Neural progenitor cell (in vitro differentiated cells): ENCODE measurements at regions not wholly inside any gene's neighbourhood (a gene's known extent, or its start where the extent isn't known, plus 50 kb on each side); places are given as distances from the start of the nearest gene placed in this dataset.

ENCODE experiments used
- DNase-seq: peaks from one replicate; pipeline ENCODE4 v3.0.0-alpha.2; 2016; ENCODE audit warnings: low spot score
- H2AFZ ChIP-seq: fragments of 200-600 bp; sonication (generic); replicated peaks from 2 replicates; pipeline ENCODE4 v1.6.1; 2016; ENCODE audit warnings: antibody characterized with exemption
- H3F3A ChIP-seq: fragments of 200-600 bp; sonication (generic); 2 replicates; pipeline ENCODE4 v1.6.1; 2016; ENCODE audit warnings: antibody characterized with exemption, low read depth
- H3K27ac ChIP-seq: fragments of 200-600 bp; sonication (generic); 2 replicates; pipeline ENCODE4 v1.5.1; 2016; ENCODE audit warnings: mild to moderate bottlenecking
- H3K27me3 ChIP-seq: fragments of 200-600 bp; sonication (generic); 2 replicates; pipeline ENCODE4 v1.6.1; 2016; ENCODE audit warnings: mild to moderate bottlenecking, moderate library complexity
- H3K36me3 ChIP-seq: fragments of 200-600 bp; sonication (generic); 2 replicates; pipeline ENCODE4 v1.5.1; 2016
- H3K4me1 ChIP-seq: fragments of 200-600 bp; sonication (generic); 2 replicates; pipeline ENCODE4 v1.6.1; 2016; ENCODE audit warnings: mixed run types
- H3K4me2 ChIP-seq: fragments of 200-600 bp; sonication (generic); 2 replicates; pipeline ENCODE4 v1.6.1; 2016
- H3K4me3 ChIP-seq: fragments of 200-600 bp; sonication (generic); 2 replicates; pipeline ENCODE4 v1.5.1; 2016
- H3K79me2 ChIP-seq: fragments of 200-600 bp; sonication (generic); 2 replicates; pipeline ENCODE4 v1.6.1; 2016; ENCODE audit warnings: low read depth
- H3K9ac ChIP-seq: fragments of 200-600 bp; sonication (generic); 2 replicates; pipeline ENCODE4 v1.6.1; 2016
- H3K9me3 ChIP-seq: fragments of 200-600 bp; sonication (generic); 2 replicates; pipeline ENCODE4 v1.5.1; 2016; ENCODE audit warnings: low read depth
- H4K20me1 ChIP-seq: fragments of 200-600 bp; sonication (generic); 2 replicates; pipeline ENCODE4 v1.6.1; 2016; ENCODE audit warnings: low read depth
- H3K27ac Mint-ChIP-seq: 3 replicates; pipeline ENCODE4 v1.8.0; 2021; ENCODE audit warnings: mixed read lengths
- H3K27me3 Mint-ChIP-seq: 2 replicates; pipeline ENCODE4 v1.8.0; 2022; ENCODE audit warnings: low read depth, mild to moderate bottlenecking, inconsistent platforms, moderate library complexity, mixed read lengths; ENCODE audit not compliant: insufficient read depth
- H3K36me3 Mint-ChIP-seq: 3 replicates; pipeline ENCODE4 v1.8.0; 2021; ENCODE audit warnings: mixed read lengths
- H3K4me1 Mint-ChIP-seq: 3 replicates; pipeline ENCODE4 v1.8.0; 2021; ENCODE audit warnings: mixed read lengths
- H3K4me3 Mint-ChIP-seq: 3 replicates; pipeline ENCODE4 v1.8.0; 2021; ENCODE audit warnings: mild to moderate bottlenecking, moderate library complexity, mixed read lengths
- H3K9me3 Mint-ChIP-seq: 3 replicates; pipeline ENCODE4 v1.8.0; 2020; ENCODE audit warnings: mixed read lengths
- CTCF ChIP-seq: fragments of 200-600 bp; sonication (generic); IDR thresholded peaks from 2 replicates; pipeline ENCODE4 v1.5.1; 2017; ENCODE audit warnings: antibody characterized with exemption, mild to moderate bottlenecking
- EZH2 ChIP-seq: fragments of 200-600 bp; sonication (generic); IDR thresholded peaks from 2 replicates; pipeline ENCODE4 v1.6.1; 2017; ENCODE audit warnings: antibody characterized with exemption, mild to moderate bottlenecking, moderate library complexity
- EZH2phosphoT487 ChIP-seq: fragments of 200-600 bp; sonication (generic); IDR thresholded peaks from 2 replicates; pipeline ENCODE4 v1.6.1; 2017; ENCODE audit warnings: antibody characterized with exemption

GRCh38 chr11:21948876-21949275 lies 244.0 kb upstream of the ANO5 start:
- Histone ChIP-seq H4K20me1 (no peaks in the 10 kb centered on the region), H3K9me3 (no peaks in the 10 kb centered on the region), H3K4me2 (no peak overlapping the region), H3K27ac (no peak overlapping the region), H3K36me3 (no peaks in the 10 kb centered on the region), H3K9ac (no peak overlapping the region), H3F3A (no peaks in the 10 kb centered on the region), H3K4me1 (no peaks in the 10 kb centered on the region), H3K4me3 (no peak overlapping the region), H3K79me2 (no peaks in the 10 kb centered on the region), H3K27me3 (no peaks in the 10 kb centered on the region), H2AFZ (no peak overlapping the region)
- Mint-ChIP-seq H3K9me3 (no peaks in the 10 kb centered on the region), H3K4me1 (no peaks in the 10 kb centered on the region), H3K4me3 (no peak overlapping the region), H3K36me3 (no peaks in the 10 kb centered on the region), H3K27me3 (no peaks in the 10 kb centered on the region), H3K27ac (no peak overlapping the region)
- no peak for DNase-seq
- TF ChIP-seq EZH2 (no peak), EZH2phosphoT487 (no peak), CTCF (no peak)

DNA sequence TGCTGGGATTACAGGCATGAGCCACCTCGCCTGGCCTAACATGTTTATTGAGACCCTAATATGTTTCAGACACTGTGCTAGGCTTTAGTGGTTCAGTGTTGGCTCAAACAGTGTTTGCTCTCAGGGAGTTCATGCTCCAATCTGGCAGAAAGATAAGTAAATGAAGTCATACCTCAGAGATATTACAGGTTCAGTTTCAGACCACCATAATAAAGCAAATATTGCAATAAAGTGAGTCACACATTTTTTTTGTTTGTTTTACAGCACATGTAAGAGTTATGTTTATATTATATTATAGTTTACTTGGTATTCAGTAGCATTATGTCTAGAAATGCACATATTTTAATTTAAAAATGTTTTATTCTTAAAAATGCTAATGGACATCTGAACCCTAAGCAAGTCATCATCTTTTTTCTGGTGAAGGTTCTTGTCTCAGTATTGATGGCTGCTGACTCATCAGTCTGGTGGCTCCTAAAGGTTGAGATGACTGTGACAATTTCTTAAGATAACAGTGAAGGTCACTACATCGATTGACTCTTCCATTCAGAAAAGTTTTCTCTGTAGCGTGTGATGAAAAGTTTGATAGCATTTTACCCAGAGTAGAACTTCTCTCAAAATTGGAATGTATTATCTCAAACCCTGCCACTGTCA lies 243.0 kb upstream of the ANO5 start:
- no peak overlapping the region for H3K9ac ChIP-seq
- H3K4me3 Mint-ChIP-seq = no peak overlapping the region
- no peaks in the 10 kb centered on the region for H3K27me3 ChIP-seq
- H3K4me1 ChIP-seq = no peaks in the 10 kb centered on the region
- no peaks in the 10 kb centered on the region for H3K9me3 Mint-ChIP-seq
- no peaks in the 10 kb centered on the region for H3K36me3 ChIP-seq
- no peak overlapping the region for H3K27ac Mint-ChIP-seq
- H3K4me2 ChIP-seq = no peak overlapping the region
- H3K27ac ChIP-seq = no peak overlapping the region
- no peaks in the 10 kb centered on the region for H3F3A ChIP-seq
- H2AFZ ChIP-seq = no peak overlapping the region
- no peaks in the 10 kb centered on the region for H3K79me2 ChIP-seq
- TF ChIP-seq EZH2 (no peak), EZH2phosphoT487 (no peak), CTCF (no peak)
- H3K4me1 Mint-ChIP-seq = no peaks in the 10 kb centered on the region
- H3K36me3 Mint-ChIP-seq = no peaks in the 10 kb centered on the region
- H3K27me3 Mint-ChIP-seq = no peaks in the 10 kb centered on the region
- no peak for DNase-seq
- no peaks in the 10 kb centered on the region for H4K20me1 ChIP-seq
- no peak overlapping the region for H3K4me3 ChIP-seq
- no peaks in the 10 kb centered on the region for H3K9me3 ChIP-seq

- Histone ChIP-seq H3K4me3 (no peak overlapping the region), H3K4me2 (no peak overlapping the region), H3K9ac (no peak overlapping the region), H3K36me3 (no peaks in the 10 kb centered on the region), H4K20me1 (no peaks in the 10 kb centered on the region), H3K27me3 (no peaks in the 10 kb centered on the region), H3F3A (no peaks in the 10 kb centered on the region), H2AFZ (no peak overlapping the region), H3K4me1 (no peaks in the 10 kb centered on the region), H3K9me3 (no peaks in the 10 kb centered on the region), H3K27ac (no peak overlapping the region), H3K79me2 (no peaks in the 10 kb centered on the region)
- TF ChIP-seq CTCF = no peak
- TF ChIP-seq EZH2phosphoT487 = no peak
- TF ChIP-seq EZH2 = no peak
- Mint-ChIP-seq H3K4me3 (no peak overlapping the region), H3K27ac (no peak overlapping the region), H3K36me3 (no peaks in the 10 kb centered on the region), H3K4me1 (peaks cover 6% of the 10 kb centered on the region), H3K9me3 (no peaks in the 10 kb centered on the region), H3K27me3 (no peaks in the 10 kb centered on the region)
- no peak for DNase-seq
Observed at GRCh38 chr11:21963013-21963412, 229.9 kb upstream of the ANO5 start.
